WTC11 (cell line): ENCODE measurements at regions not wholly inside any gene's neighbourhood (a gene's known extent, or its start where the extent isn't known, plus 50 kb on each side); places are given as distances from the start of the nearest gene placed in this dataset.
"Not testable (repeated sequence)": the region's sequence is repeated elsewhere in the genome, so short reads cannot be mapped to it uniquely, and the experiment has no call there.

Experiments
- ATAC-seq: fragments of 200-7000 bp; cut with Tn5 transposase; 2 replicates; pipeline ENCODE4 v1.10.0; 2021; ENCODE audit warnings: mild to moderate bottlenecking, moderate library complexity
- CTCF ChIA-PET: fragments of 300-600 bp; sonication (Branson Sonifier 250); formaldehyde crosslinking; loops from one replicate; lab custom pipeline; 2021; ENCODE audit warnings: antibody characterized with exemption; lab: Charles Lee
- POLR2A ChIA-PET: fragments of 350-600 bp; sonication (Branson Sonifier 250); formaldehyde crosslinking; loops from one replicate; lab custom pipeline; 2021; ENCODE audit warnings: antibody characterized with exemption; lab: Charles Lee
- DNase-seq: peaks from one replicate; pipeline ENCODE4 v3.0.0; 2021; ENCODE audit warnings: low spot score
- H3K27ac Mint-ChIP-seq: 2 replicates; pipeline ENCODE4 v1.8.0; 2021; ENCODE audit warnings: mixed read lengths
- H3K27me3 Mint-ChIP-seq: 2 replicates; pipeline ENCODE4 v1.8.0; 2021; ENCODE audit warnings: low read depth, mild to moderate bottlenecking, moderate library complexity, mixed read lengths
- H3K36me3 Mint-ChIP-seq: 2 replicates; pipeline ENCODE4 v1.8.0; 2021; ENCODE audit warnings: mixed read lengths
- H3K4me1 Mint-ChIP-seq: 2 replicates; pipeline ENCODE4 v1.8.0; 2022; ENCODE audit warnings: mixed read lengths
- H3K4me3 Mint-ChIP-seq: 2 replicates; pipeline ENCODE4 v1.8.0; 2021; ENCODE audit warnings: mild to moderate bottlenecking, moderate library complexity, mixed read lengths
- H3K9me3 Mint-ChIP-seq: 2 replicates; pipeline ENCODE4 v1.8.0; 2021; ENCODE audit warnings: mixed read lengths
- CBFB ChIP-seq: sonication (generic); formaldehyde crosslinking; IDR thresholded peaks from 2 replicates; pipeline ENCODE4 v1.8.1; 2022; ENCODE audit warnings: mild to moderate bottlenecking, low read depth, missing genetic modification reagents
- CREB1 ChIP-seq: sonication (generic); formaldehyde crosslinking; IDR thresholded peaks from 2 replicates; pipeline ENCODE4 v1.8.0; 2023; ENCODE audit warnings: mild to moderate bottlenecking, missing genetic modification reagents
- FOXJ3 ChIP-seq: sonication (generic); formaldehyde crosslinking; IDR thresholded peaks from 2 replicates; pipeline ENCODE4 v1.9.0; 2021; ENCODE audit warnings: missing genetic modification reagents, mild to moderate bottlenecking, borderline replicate concordance
- FOXK1 ChIP-seq: sonication (generic); formaldehyde crosslinking; IDR thresholded peaks from 2 replicates; pipeline ENCODE4 v1.8.0; 2022; ENCODE audit warnings: mild to moderate bottlenecking, moderate library complexity, missing genetic modification reagents
- GABPB1 ChIP-seq: sonication (generic); formaldehyde crosslinking; IDR thresholded peaks from 2 replicates; pipeline ENCODE4 v1.8.1; 2023; ENCODE audit warnings: mild to moderate bottlenecking, missing genetic modification reagents
- JAZF1 ChIP-seq: fragments of 250-450 bp; sonication (Bioruptor Pico); IDR thresholded peaks from 2 replicates; pipeline ENCODE4 v1.9.0; 2021; ENCODE audit warnings: moderate library complexity, mild to moderate bottlenecking, inconsistent platforms
- KAT7 ChIP-seq: sonication (generic); formaldehyde crosslinking; IDR thresholded peaks from 2 replicates; pipeline ENCODE4 v1.8.1; 2023; ENCODE audit warnings: missing genetic modification reagents, mild to moderate bottlenecking, borderline replicate concordance
- NR3C1 ChIP-seq: sonication (generic); formaldehyde crosslinking; conservative IDR thresholded peaks from 2 replicates; pipeline ENCODE4 v1.8.1; 2023; ENCODE audit warnings: low read depth, mild to moderate bottlenecking, missing genetic modification reagents
- OVOL2 ChIP-seq: fragments of 250-450 bp; sonication (Bioruptor Pico); IDR thresholded peaks from 2 replicates; pipeline ENCODE4 v1.9.0; 2021; ENCODE audit warnings: mild to moderate bottlenecking, borderline replicate concordance
- ZBTB21 ChIP-seq: sonication (generic); formaldehyde crosslinking; IDR thresholded peaks from 2 replicates; pipeline ENCODE4 v1.8.1; 2023; ENCODE audit warnings: mild to moderate bottlenecking, missing genetic modification reagents, borderline replicate concordance
- ZNF232 ChIP-seq: sonication (generic); formaldehyde crosslinking; IDR thresholded peaks from 2 replicates; pipeline ENCODE4 v1.8.0; 2022; ENCODE audit warnings: mild to moderate bottlenecking, missing genetic modification reagents
- ZNF416 ChIP-seq: fragments of 250-450 bp; sonication (Bioruptor Pico); IDR thresholded peaks from 2 replicates; pipeline ENCODE4 v1.9.0; 2021; ENCODE audit warnings: mild to moderate bottlenecking, inconsistent platforms
- ZNF423 ChIP-seq: fragments of 250-450 bp; sonication (Bioruptor Pico); IDR thresholded peaks from 2 replicates; pipeline ENCODE4 v2.1.2; 2022; ENCODE audit warnings: mild to moderate bottlenecking, moderate library complexity
- ZNF671 ChIP-seq: fragments of 250-450 bp; sonication (Bioruptor Pico); IDR thresholded peaks from 2 replicates; pipeline ENCODE4 v1.8.0; 2021; ENCODE audit warnings: mild to moderate bottlenecking
- TF ChIP-seq, protein P1 (sequence below): fragments of 250-450 bp; sonication (Bioruptor Pico); IDR thresholded peaks from 2 replicates; pipeline ENCODE4 v1.9.0; 2021; ENCODE audit warnings: mild to moderate bottlenecking
- TF ChIP-seq, protein P2 (sequence below): fragments of 250-450 bp; sonication (Bioruptor Pico); IDR thresholded peaks from 2 replicates; pipeline ENCODE4 v1.9.0; 2021; ENCODE audit warnings: mild to moderate bottlenecking
- TF ChIP-seq, protein P3 (sequence below): sonication (generic); formaldehyde crosslinking; IDR thresholded peaks from 2 replicates; pipeline ENCODE4 v1.8.0; 2023; ENCODE audit warnings: missing genetic modification reagents
- TF ChIP-seq, protein P4 (sequence below): fragments of 250-450 bp; sonication (Bioruptor Pico); IDR thresholded peaks from 2 replicates; pipeline ENCODE4 v1.9.0; 2021; ENCODE audit warnings: mild to moderate bottlenecking, borderline replicate concordance

DNA sequence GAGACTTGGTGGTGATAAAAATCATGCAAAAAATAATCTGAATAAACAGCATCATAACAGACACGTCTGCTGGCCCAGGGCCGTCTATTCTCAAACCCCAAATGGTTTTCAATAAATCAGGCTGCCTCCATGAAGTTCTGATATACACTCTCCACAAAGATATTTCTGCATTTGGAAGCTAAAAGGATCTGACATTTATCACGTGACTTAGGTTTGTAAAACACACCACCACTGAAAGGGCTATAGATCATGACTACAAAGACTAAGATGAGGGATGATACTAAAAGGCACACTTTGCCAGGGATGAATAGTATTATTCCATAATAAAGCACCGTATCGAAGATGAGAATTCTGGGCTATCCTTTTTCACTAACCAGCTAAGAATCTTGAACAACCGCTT, 67.6 kb upstream of the ADAMTS18 start:
- ChIA-PET POLR2A (interaction anchor here (0.6 kb wide), 1 partner anchor 62 kb away, joined by 10 read pairs; no protein-coding TSS in a partner anchor), CTCF (interaction anchor here (3.6 kb wide), 1 partner anchor 81 kb away, joined by 10 read pairs; no protein-coding TSS in a partner anchor)
- Mint-ChIP-seq H3K27me3 (peaks cover 17% of the 10 kb centered on the region), H3K36me3 (no peaks in the 10 kb centered on the region), H3K4me1 (peaks cover 40% of the 10 kb centered on the region), H3K4me3 (no peak overlapping the region), H3K27ac (no peak overlapping the region), H3K9me3 (no peaks in the 10 kb centered on the region)
- DNase-seq = no peak
- ATAC-seq = no peak
- TF ChIP-seq, protein P1, sequence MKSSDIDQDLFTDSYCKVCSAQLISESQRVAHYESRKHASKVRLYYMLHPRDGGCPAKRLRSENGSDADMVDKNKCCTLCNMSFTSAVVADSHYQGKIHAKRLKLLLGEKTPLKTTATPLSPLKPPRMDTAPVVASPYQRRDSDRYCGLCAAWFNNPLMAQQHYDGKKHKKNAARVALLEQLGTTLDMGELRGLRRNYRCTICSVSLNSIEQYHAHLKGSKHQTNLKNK (CRISPR knock-in tag) = no peak
- TF ChIP-seq ZNF232 (CRISPR knock-in tag) = no peak
- TF ChIP-seq, protein P2, sequence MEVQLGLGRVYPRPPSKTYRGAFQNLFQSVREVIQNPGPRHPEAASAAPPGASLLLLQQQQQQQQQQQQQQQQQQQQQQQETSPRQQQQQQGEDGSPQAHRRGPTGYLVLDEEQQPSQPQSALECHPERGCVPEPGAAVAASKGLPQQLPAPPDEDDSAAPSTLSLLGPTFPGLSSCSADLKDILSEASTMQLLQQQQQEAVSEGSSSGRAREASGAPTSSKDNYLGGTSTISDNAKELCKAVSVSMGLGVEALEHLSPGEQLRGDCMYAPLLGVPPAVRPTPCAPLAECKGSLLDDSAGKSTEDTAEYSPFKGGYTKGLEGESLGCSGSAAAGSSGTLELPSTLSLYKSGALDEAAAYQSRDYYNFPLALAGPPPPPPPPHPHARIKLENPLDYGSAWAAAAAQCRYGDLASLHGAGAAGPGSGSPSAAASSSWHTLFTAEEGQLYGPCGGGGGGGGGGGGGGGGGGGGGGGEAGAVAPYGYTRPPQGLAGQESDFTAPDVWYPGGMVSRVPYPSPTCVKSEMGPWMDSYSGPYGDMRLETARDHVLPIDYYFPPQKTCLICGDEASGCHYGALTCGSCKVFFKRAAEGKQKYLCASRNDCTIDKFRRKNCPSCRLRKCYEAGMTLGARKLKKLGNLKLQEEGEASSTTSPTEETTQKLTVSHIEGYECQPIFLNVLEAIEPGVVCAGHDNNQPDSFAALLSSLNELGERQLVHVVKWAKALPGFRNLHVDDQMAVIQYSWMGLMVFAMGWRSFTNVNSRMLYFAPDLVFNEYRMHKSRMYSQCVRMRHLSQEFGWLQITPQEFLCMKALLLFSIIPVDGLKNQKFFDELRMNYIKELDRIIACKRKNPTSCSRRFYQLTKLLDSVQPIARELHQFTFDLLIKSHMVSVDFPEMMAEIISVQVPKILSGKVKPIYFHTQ (CRISPR knock-in tag) = no peak

DNA sequence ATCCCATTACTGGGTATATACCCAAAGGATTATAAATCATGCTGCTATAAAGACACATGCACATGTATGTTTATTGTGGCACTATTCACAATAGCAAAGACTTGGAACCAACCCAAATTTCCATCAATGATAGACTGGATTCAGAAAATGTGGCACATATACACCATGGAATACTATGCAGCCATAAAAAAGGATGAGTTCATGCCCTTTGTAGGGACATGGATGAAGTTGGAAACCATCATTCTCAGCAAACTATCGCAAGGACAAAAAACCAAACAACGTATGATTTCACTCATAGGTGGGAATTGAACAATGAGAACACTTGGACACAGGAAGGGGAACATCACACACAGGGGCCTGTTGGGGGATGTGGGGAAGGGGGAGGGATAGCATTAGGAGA, 71.7 kb upstream of the ADAMTS18 start:
- peaks cover 21% of the 10 kb centered on the region for H3K4me1 Mint-ChIP-seq
- DNase-seq, H3K27ac Mint-ChIP-seq, ATAC-seq, H3K4me3 Mint-ChIP-seq, H3K9me3 Mint-ChIP-seq, H3K36me3 Mint-ChIP-seq, POLR2A ChIA-PET, CTCF ChIA-PET: not testable (repeated sequence)
- H3K27me3 Mint-ChIP-seq = peaks cover 18% of the 10 kb centered on the region

DNA sequence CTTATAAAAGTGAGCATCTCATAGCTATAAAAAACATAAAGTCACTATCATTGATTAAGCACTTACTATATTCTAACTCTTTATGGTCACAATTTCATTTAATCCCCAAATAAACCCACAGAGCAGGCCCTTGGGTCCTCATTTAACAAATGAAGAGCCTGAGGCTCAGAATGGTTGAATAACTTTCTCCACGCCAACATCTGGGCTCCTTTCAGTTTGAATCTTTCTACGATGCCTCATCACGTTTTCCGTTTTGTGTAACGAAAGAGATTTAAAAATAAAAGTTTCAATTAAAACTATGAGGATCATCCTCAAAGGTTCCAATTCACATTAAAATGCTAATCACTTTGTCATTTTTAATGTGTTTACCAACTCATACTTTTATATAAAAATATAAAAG, 74.2 kb upstream of the ADAMTS18 start:
- POLR2A ChIA-PET = no interaction called here
- Mint-ChIP-seq H3K9me3 (no peaks in the 10 kb centered on the region), H3K27ac (no peak overlapping the region), H3K27me3 (peaks cover 17% of the 10 kb centered on the region), H3K4me3 (no peak overlapping the region), H3K36me3 (no peaks in the 10 kb centered on the region), H3K4me1 (peaks cover 3% of the 10 kb centered on the region)
- no peak for DNase-seq
- no peak for ATAC-seq
- CTCF ChIA-PET = no interaction called here
- no peak for TF ChIP-seq ZNF671 (CRISPR knock-in tag)
- no peak for TF ChIP-seq ZNF416 (CRISPR knock-in tag)
- TF ChIP-seq ZNF423 (CRISPR knock-in tag) = no peak
- no peak for TF ChIP-seq GABPB1
- no peak for TF ChIP-seq OVOL2 (CRISPR knock-in tag)
- TF ChIP-seq, protein P3, sequence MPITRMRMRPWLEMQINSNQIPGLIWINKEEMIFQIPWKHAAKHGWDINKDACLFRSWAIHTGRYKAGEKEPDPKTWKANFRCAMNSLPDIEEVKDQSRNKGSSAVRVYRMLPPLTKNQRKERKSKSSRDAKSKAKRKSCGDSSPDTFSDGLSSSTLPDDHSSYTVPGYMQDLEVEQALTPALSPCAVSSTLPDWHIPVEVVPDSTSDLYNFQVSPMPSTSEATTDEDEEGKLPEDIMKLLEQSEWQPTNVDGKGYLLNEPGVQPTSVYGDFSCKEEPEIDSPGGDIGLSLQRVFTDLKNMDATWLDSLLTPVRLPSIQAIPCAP (CRISPR knock-in tag) = no peak
- no peak for TF ChIP-seq FOXK1 (CRISPR knock-in tag)
- TF ChIP-seq, protein P2 (CRISPR knock-in tag) = no peak
- no peak for TF ChIP-seq FOXJ3 (CRISPR knock-in tag)
- TF ChIP-seq ZBTB21 (CRISPR knock-in tag) = no peak
- TF ChIP-seq CREB1 (CRISPR knock-in tag) = no peak
- TF ChIP-seq JAZF1 (CRISPR knock-in tag) = no peak
- no peak for TF ChIP-seq NR3C1
- TF ChIP-seq KAT7 = no peak
- TF ChIP-seq CBFB (CRISPR knock-in tag) = no peak
- TF ChIP-seq, protein P4, sequence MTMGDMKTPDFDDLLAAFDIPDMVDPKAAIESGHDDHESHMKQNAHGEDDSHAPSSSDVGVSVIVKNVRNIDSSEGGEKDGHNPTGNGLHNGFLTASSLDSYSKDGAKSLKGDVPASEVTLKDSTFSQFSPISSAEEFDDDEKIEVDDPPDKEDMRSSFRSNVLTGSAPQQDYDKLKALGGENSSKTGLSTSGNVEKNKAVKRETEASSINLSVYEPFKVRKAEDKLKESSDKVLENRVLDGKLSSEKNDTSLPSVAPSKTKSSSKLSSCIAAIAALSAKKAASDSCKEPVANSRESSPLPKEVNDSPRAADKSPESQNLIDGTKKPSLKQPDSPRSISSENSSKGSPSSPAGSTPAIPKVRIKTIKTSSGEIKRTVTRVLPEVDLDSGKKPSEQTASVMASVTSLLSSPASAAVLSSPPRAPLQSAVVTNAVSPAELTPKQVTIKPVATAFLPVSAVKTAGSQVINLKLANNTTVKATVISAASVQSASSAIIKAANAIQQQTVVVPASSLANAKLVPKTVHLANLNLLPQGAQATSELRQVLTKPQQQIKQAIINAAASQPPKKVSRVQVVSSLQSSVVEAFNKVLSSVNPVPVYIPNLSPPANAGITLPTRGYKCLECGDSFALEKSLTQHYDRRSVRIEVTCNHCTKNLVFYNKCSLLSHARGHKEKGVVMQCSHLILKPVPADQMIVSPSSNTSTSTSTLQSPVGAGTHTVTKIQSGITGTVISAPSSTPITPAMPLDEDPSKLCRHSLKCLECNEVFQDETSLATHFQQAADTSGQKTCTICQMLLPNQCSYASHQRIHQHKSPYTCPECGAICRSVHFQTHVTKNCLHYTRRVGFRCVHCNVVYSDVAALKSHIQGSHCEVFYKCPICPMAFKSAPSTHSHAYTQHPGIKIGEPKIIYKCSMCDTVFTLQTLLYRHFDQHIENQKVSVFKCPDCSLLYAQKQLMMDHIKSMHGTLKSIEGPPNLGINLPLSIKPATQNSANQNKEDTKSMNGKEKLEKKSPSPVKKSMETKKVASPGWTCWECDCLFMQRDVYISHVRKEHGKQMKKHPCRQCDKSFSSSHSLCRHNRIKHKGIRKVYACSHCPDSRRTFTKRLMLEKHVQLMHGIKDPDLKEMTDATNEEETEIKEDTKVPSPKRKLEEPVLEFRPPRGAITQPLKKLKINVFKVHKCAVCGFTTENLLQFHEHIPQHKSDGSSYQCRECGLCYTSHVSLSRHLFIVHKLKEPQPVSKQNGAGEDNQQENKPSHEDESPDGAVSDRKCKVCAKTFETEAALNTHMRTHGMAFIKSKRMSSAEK (CRISPR knock-in tag) = no peak
